Neural cell (in vitro differentiated cells): ENCODE measurements at regions not wholly inside any gene's neighbourhood (a gene's known extent, or its start where the extent isn't known, plus 50 kb on each side); places are given as distances from the start of the nearest gene placed in this dataset.
"Not testable (repeated sequence)": the region's sequence is repeated elsewhere in the genome, so short reads cannot be mapped to it uniquely, and the experiment has no call there.

Source experiments
- H2AFZ ChIP-seq: fragments of 200-600, 300-800 bp; sonication (generic), shearing (Covaris generic); 2 replicates; pipeline ENCODE4 v1.6.0; 2014; ENCODE audit warnings: low read depth, mild to moderate bottlenecking, antibody characterized with exemption, low read length, moderate library complexity
- H3F3A ChIP-seq: fragments of 200-600 bp; shearing (Covaris generic); 2 replicates; pipeline ENCODE4 v1.6.1; 2016; ENCODE audit warnings: mild to moderate bottlenecking, moderate library complexity, mixed read lengths, antibody characterized with exemption, low read length; ENCODE audit not compliant: insufficient read depth, poor library complexity, severe bottlenecking
- H3K27ac ChIP-seq: fragments of 200-600, 300-800 bp; sonication (generic), shearing (Covaris generic); 2 replicates; pipeline ENCODE4 v1.5.1; 2014; ENCODE audit warnings: mild to moderate bottlenecking, low read length, moderate library complexity
- H3K27me3 ChIP-seq: fragments of 300-800, 200-600 bp; sonication (generic), shearing (Covaris generic); 2 replicates; pipeline ENCODE4 v1.6.0; 2014; ENCODE audit warnings: mild to moderate bottlenecking, low read depth, low read length, moderate library complexity; ENCODE audit not compliant: insufficient read depth
- H3K36me3 ChIP-seq: fragments of 300-800, 200-600 bp; sonication (generic), shearing (Covaris generic); 2 replicates; pipeline ENCODE4 v1.5.1; 2014; ENCODE audit warnings: mild to moderate bottlenecking, antibody characterized with exemption, low read length, moderate library complexity; ENCODE audit not compliant: insufficient read depth
- H3K4me2 ChIP-seq: fragments of 300-800, 200-600 bp; sonication (generic), shearing (Covaris generic); 2 replicates; pipeline ENCODE4 v1.6.0; 2014; ENCODE audit warnings: mild to moderate bottlenecking, low read length
- H3K4me3 ChIP-seq: fragments of 300-800, 200-600 bp; sonication (generic), shearing (Covaris generic); 2 replicates; pipeline ENCODE4 v1.5.1; 2014; ENCODE audit warnings: mild to moderate bottlenecking, low read length, moderate library complexity
- H3K79me2 ChIP-seq: fragments of 200-600 bp; shearing (Covaris generic); replicated peaks from 2 replicates; pipeline ENCODE4 v1.6.0; 2014; ENCODE audit warnings: mild to moderate bottlenecking, low read length, moderate library complexity; ENCODE audit not compliant: insufficient read depth
- H3K9ac ChIP-seq: fragments of 300-800, 200-600 bp; sonication (generic), shearing (Covaris generic); 2 replicates; pipeline ENCODE4 v1.6.1; 2016; ENCODE audit warnings: mild to moderate bottlenecking, low read length, mixed read lengths
- H3K9me2 ChIP-seq: fragments of 200-600 bp; shearing (Covaris generic); 2 replicates; pipeline ENCODE4 v1.6.1; 2016; ENCODE audit warnings: mild to moderate bottlenecking, low read length, mixed read lengths; ENCODE audit not compliant: insufficient read depth
- H3K9me3 ChIP-seq: fragments of 200-600, 300-800 bp; sonication (generic), shearing (Covaris generic); 2 replicates; pipeline ENCODE4 v1.6.1; 2016; ENCODE audit warnings: mild to moderate bottlenecking, mixed run types, low read length, moderate library complexity, mixed read lengths
- H4K20me1 ChIP-seq: fragments of 200-600 bp; shearing (Covaris generic); 2 replicates; pipeline ENCODE4 v1.6.1; 2016; ENCODE audit warnings: mild to moderate bottlenecking, mixed run types; ENCODE audit not compliant: insufficient read depth
- EP300 ChIP-seq: fragments of 450-650 bp; conservative IDR thresholded peaks from 2 replicates; pipeline ENCODE4 v1.6.1; 2014; ENCODE audit warnings: antibody characterized with exemption, mild to moderate bottlenecking, moderate library complexity; ENCODE audit not compliant: poor library complexity, severe bottlenecking
- EZH2 ChIP-seq: fragments of 200-600, 300-800 bp; shearing (Covaris generic), sonication (generic); IDR thresholded peaks from 2 replicates; pipeline ENCODE4 v1.6.1; 2014; ENCODE audit warnings: antibody characterized with exemption, low read length, borderline replicate concordance, mild to moderate bottlenecking; ENCODE audit not compliant: insufficient read depth, poor library complexity, severe bottlenecking
- MXI1 ChIP-seq: fragments of 450-650 bp; conservative IDR thresholded peaks from 2 replicates; pipeline ENCODE4 v1.6.1; 2014; ENCODE audit warnings: antibody characterized with exemption, mild to moderate bottlenecking; ENCODE audit not compliant: poor library complexity, severe bottlenecking
- POLR2AphosphoS5 ChIP-seq: IDR thresholded peaks from 2 replicates; pipeline ENCODE4 v1.6.1; 2012
- RAD21 ChIP-seq: fragments of 450-650 bp; conservative IDR thresholded peaks from 2 replicates; pipeline ENCODE4 v1.6.1; 2014; ENCODE audit warnings: antibody characterized with exemption, mild to moderate bottlenecking, moderate library complexity
- SMC3 ChIP-seq: fragments of 450-650 bp; conservative IDR thresholded peaks from 2 replicates; pipeline ENCODE4 v1.6.1; 2014; ENCODE audit warnings: antibody characterized with exemption, mild to moderate bottlenecking, moderate library complexity; ENCODE audit not compliant: poor library complexity
- TAF1 ChIP-seq: IDR thresholded peaks from 2 replicates; pipeline ENCODE4 v1.6.1; 2012; ENCODE audit warnings: low read depth
- TF ChIP-seq, protein P1 (sequence below): IDR thresholded peaks from 2 replicates; pipeline ENCODE4 v1.6.1; 2012; ENCODE audit warnings: borderline replicate concordance
- TF ChIP-seq, protein P2 (sequence below): fragments of 450-650 bp; IDR thresholded peaks from 2 replicates; pipeline ENCODE4 v1.5.1; 2014; ENCODE audit warnings: antibody characterized with exemption, mild to moderate bottlenecking, moderate library complexity; ENCODE audit not compliant: poor library complexity, severe bottlenecking

DNA sequence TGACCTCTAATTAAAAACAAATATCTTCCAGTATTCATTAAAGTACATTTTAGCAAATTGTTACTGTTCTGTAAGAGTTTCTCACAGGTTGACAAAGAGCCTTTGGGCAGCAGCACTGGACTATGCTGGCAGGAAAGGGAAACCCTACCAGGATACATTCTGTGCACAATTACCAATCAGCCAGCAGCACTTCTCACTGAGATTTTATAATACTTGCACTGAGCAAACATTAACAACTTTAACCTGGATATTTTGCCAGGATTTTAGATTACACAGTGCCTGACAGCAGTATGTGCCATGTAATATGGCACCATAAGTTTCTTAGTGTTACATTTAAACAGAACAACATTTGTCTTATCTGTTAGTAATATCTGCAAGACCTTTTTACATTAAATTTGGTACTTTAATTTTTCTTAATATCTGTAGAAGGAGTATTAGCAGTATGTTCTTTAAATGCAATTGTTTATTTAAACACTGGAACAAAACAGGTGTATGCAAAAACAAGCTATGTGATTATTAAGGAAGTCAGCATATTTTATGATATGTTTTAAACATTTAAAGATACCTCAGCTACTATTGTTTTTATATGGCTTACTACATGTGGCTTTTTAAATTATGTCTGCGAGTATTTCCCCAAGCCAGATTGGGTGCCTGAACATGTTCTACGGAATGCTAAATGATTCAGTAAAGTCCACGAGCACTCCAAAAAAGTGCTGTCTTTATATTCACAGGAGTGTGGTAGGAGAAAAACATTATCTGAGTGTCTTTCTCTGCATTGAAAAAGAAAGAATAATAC is 699.0 kb upstream of the LUZP2 start:
- H3K9ac ChIP-seq, result no peak overlapping the region
- no peaks in the 10 kb centered on the region for H3K27me3 ChIP-seq
- no peaks in the 10 kb centered on the region for H3K9me3 ChIP-seq
- H3K36me3 ChIP-seq, result no peaks in the 10 kb centered on the region
- TF ChIP-seq EZH2, result no peak
- TF ChIP-seq RAD21, result no peak
- TF ChIP-seq SMC3, result no peak
- no peak for TF ChIP-seq POLR2AphosphoS5
- TF ChIP-seq, protein P1, sequence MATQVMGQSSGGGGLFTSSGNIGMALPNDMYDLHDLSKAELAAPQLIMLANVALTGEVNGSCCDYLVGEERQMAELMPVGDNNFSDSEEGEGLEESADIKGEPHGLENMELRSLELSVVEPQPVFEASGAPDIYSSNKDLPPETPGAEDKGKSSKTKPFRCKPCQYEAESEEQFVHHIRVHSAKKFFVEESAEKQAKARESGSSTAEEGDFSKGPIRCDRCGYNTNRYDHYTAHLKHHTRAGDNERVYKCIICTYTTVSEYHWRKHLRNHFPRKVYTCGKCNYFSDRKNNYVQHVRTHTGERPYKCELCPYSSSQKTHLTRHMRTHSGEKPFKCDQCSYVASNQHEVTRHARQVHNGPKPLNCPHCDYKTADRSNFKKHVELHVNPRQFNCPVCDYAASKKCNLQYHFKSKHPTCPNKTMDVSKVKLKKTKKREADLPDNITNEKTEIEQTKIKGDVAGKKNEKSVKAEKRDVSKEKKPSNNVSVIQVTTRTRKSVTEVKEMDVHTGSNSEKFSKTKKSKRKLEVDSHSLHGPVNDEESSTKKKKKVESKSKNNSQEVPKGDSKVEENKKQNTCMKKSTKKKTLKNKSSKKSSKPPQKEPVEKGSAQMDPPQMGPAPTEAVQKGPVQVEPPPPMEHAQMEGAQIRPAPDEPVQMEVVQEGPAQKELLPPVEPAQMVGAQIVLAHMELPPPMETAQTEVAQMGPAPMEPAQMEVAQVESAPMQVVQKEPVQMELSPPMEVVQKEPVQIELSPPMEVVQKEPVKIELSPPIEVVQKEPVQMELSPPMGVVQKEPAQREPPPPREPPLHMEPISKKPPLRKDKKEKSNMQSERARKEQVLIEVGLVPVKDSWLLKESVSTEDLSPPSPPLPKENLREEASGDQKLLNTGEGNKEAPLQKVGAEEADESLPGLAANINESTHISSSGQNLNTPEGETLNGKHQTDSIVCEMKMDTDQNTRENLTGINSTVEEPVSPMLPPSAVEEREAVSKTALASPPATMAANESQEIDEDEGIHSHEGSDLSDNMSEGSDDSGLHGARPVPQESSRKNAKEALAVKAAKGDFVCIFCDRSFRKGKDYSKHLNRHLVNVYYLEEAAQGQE, result no peak
- TF ChIP-seq TAF1, result no peak
- TF ChIP-seq, protein P2, sequence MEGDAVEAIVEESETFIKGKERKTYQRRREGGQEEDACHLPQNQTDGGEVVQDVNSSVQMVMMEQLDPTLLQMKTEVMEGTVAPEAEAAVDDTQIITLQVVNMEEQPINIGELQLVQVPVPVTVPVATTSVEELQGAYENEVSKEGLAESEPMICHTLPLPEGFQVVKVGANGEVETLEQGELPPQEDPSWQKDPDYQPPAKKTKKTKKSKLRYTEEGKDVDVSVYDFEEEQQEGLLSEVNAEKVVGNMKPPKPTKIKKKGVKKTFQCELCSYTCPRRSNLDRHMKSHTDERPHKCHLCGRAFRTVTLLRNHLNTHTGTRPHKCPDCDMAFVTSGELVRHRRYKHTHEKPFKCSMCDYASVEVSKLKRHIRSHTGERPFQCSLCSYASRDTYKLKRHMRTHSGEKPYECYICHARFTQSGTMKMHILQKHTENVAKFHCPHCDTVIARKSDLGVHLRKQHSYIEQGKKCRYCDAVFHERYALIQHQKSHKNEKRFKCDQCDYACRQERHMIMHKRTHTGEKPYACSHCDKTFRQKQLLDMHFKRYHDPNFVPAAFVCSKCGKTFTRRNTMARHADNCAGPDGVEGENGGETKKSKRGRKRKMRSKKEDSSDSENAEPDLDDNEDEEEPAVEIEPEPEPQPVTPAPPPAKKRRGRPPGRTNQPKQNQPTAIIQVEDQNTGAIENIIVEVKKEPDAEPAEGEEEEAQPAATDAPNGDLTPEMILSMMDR, result no peak
- TF ChIP-seq MXI1, result no peak
- TF ChIP-seq EP300, result no peak
- H4K20me1 ChIP-seq, result no peaks in the 10 kb centered on the region
- no peak overlapping the region for H3K27ac ChIP-seq
- H3K9me2 ChIP-seq, result no peaks in the 10 kb centered on the region
- no peaks in the 10 kb centered on the region for H3K79me2 ChIP-seq
- no peak overlapping the region for H2AFZ ChIP-seq
- H3K4me2 ChIP-seq, result no peak overlapping the region
- H3K4me3 ChIP-seq, result no peak overlapping the region
- no peaks in the 10 kb centered on the region for H3F3A ChIP-seq

DNA sequence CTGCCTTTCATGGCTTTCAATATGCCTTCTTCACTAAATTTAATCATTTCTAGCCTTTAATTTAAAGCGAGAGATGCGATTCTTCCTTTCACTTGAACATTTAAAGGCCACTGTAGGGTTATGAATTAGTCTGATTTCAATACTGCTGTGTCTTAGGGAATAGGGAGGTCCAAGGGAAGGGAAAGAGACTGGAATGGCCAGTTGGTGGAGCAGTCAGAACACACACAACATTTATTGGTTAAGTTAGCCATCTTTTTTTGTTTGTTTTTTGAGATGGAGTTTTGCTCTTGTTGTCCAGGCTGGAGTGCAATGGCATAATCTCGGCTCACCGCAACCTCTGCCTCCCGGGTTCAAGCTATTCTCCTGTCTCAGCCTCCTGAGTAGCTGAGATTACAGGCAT is 662.5 kb upstream of the LUZP2 start:
- not testable (repeated sequence) for H3K4me2 ChIP-seq, H3F3A ChIP-seq, H3K9ac ChIP-seq, H3K27me3 ChIP-seq, H3K9me3 ChIP-seq, H3K9me2 ChIP-seq, H3K27ac ChIP-seq, H3K4me3 ChIP-seq, H3K36me3 ChIP-seq, H3K79me2 ChIP-seq, H4K20me1 ChIP-seq, H2AFZ ChIP-seq
